ENCODE measurements at regions not wholly inside any gene's neighbourhood (a gene's known extent, or its start where the extent isn't known, plus 50 kb on each side); places are given as distances from the start of the nearest gene placed in this dataset.
"Not testable (repeated sequence)": the region's sequence is repeated elsewhere in the genome, so short reads cannot be mapped to it uniquely, and the experiment has no call there.

- peak; percentile 61 to 81 for DNase-seq
Measured at GRCh38 chr2:82740527-82740926, 1718.6 kb downstream of the SUCLG1 start.

GRCh38 chr2:82737965-82738364 lies 1721.1 kb downstream of the SUCLG1 start:
- DNase-seq, result not testable (repeated sequence)

- peak; percentile 72 to 90 for DNase-seq
Measured at GRCh38 chr2:82735336-82735735, 1723.7 kb downstream of the SUCLG1 start.

GRCh38 chr2:82731824-82732223 lies 1727.3 kb downstream of the SUCLG1 start:
- no peak for DNase-seq

GRCh38 chr2:82730811-82731210 lies 1728.3 kb downstream of the SUCLG1 start:
- no peak for DNase-seq

- no peak for DNase-seq
Measured at GRCh38 chr2:82728090-82728489, 1731.0 kb downstream of the SUCLG1 start.

- no peak for DNase-seq
Measured at GRCh38 chr2:82708681-82709080, 1750.4 kb downstream of the SUCLG1 start.

- no peak for DNase-seq
Measured at GRCh38 chr2:82697231-82697630, 1761.8 kb downstream of the SUCLG1 start.

- DNase-seq, result no peak
Measured at GRCh38 chr2:82694431-82694830, 1764.6 kb downstream of the SUCLG1 start.

GRCh38 chr2:82690757-82691411 lies 1768.2 kb downstream of the SUCLG1 start:
- no peak for DNase-seq

GRCh38 chr2:82675186-82675585 lies 1783.9 kb downstream of the SUCLG1 start:
- DNase-seq, result no peak

GRCh38 chr2:82674652-82675051 lies 1784.4 kb downstream of the SUCLG1 start:
- DNase-seq, result no peak

- DNase-seq, result no peak
Measured at GRCh38 chr2:82667491-82667890, 1791.6 kb downstream of the SUCLG1 start.

GRCh38 chr2:82665691-82666090 lies 1793.4 kb downstream of the SUCLG1 start:
- DNase-seq, result no peak

GRCh38 chr2:82657106-82657505 lies 1802.0 kb downstream of the SUCLG1 start:
- DNase-seq, result no peak

GRCh38 chr2:82656420-82656819 lies 1802.7 kb downstream of the SUCLG1 start:
- DNase-seq, result no peak

- no peak for DNase-seq
Measured at GRCh38 chr2:82652117-82652516, 1807.0 kb downstream of the SUCLG1 start.

GRCh38 chr2:82650038-82650437 lies 1809.0 kb downstream of the SUCLG1 start:
- DNase-seq, result no peak

- DNase-seq, result no peak
Measured at GRCh38 chr2:82641598-82642180, 1817.4 kb downstream of the SUCLG1 start.

GRCh38 chr2:82636402-82637020 lies 1822.6 kb downstream of the SUCLG1 start:
- no peak for DNase-seq

GRCh38 chr2:82599021-82599420 lies 1860.1 kb downstream of the SUCLG1 start:
- peak in 1 of 2 experiments; percentile 54 for DNase-seq

GRCh38 chr2:82596581-82596980 lies 1862.5 kb downstream of the SUCLG1 start:
- DNase-seq, result no peak

- DNase-seq, result no peak
Measured at GRCh38 chr2:82591718-82592117, 1867.4 kb downstream of the SUCLG1 start.

- no peak for DNase-seq
Measured at GRCh38 chr2:82576656-82577055, 1882.4 kb downstream of the SUCLG1 start.

GRCh38 chr2:82539280-82539621 lies 1919.8 kb downstream of the SUCLG1 start:
- no peak for DNase-seq

Data from NCI-H524 (cell line).